Endodermal cell (in vitro differentiated cells): ENCODE measurements at regions not wholly inside any gene's neighbourhood (a gene's known extent, or its start where the extent isn't known, plus 50 kb on each side); places are given as distances from the start of the nearest gene placed in this dataset.

Source experiments
- DNase-seq: peaks from one replicate; pipeline ENCODE4 v3.0.0-alpha.2; 2017
- H3K27ac ChIP-seq: 2 replicates; pipeline ENCODE4 v1.5.1; 2013; ENCODE audit warnings: mild to moderate bottlenecking, low read depth, low read length, moderate library complexity
- H3K27me3 ChIP-seq: 2 replicates; pipeline ENCODE4 v1.6.1; 2013; ENCODE audit warnings: mild to moderate bottlenecking, low read length, moderate library complexity; ENCODE audit not compliant: insufficient read depth, control insufficient read depth, poor library complexity, severe bottlenecking
- H3K36me3 ChIP-seq: 2 replicates; pipeline ENCODE4 v1.7.0; 2013; ENCODE audit warnings: mild to moderate bottlenecking, low read length, moderate library complexity; ENCODE audit not compliant: control insufficient read depth, insufficient read depth
- H3K4me1 ChIP-seq: one replicate; pipeline ENCODE4 v1.7.0; 2013; ENCODE audit warnings: low read length; ENCODE audit not compliant: control insufficient read depth, insufficient read depth
- H3K4me3 ChIP-seq: 2 replicates; pipeline ENCODE4 v1.5.1; 2013; ENCODE audit warnings: mild to moderate bottlenecking, low read length, moderate library complexity
- H3K9ac ChIP-seq: 2 replicates; pipeline ENCODE4 v1.6.1; 2013; ENCODE audit warnings: mild to moderate bottlenecking, low read length, moderate library complexity; ENCODE audit not compliant: poor library complexity, severe bottlenecking; ENCODE audit errors: extremely low read depth
- H3K9me3 ChIP-seq: 2 replicates; pipeline ENCODE4 v1.6.1; 2013; ENCODE audit warnings: mild to moderate bottlenecking, low read length, moderate library complexity; ENCODE audit not compliant: control insufficient read depth
- H3K27ac Mint-ChIP-seq: 2 replicates; pipeline ENCODE4 v1.8.0; 2020; ENCODE audit warnings: mixed read lengths
- H3K27me3 Mint-ChIP-seq: 2 replicates; pipeline ENCODE4 v1.8.0; 2021; ENCODE audit warnings: mild to moderate bottlenecking, mixed read lengths; ENCODE audit not compliant: insufficient read depth
- H3K36me3 Mint-ChIP-seq: 2 replicates; pipeline ENCODE4 v1.8.0; 2020; ENCODE audit warnings: low read depth, mixed read lengths
- H3K4me1 Mint-ChIP-seq: 2 replicates; pipeline ENCODE4 v1.8.0; 2020; ENCODE audit warnings: mixed read lengths
- H3K4me3 Mint-ChIP-seq: 2 replicates; pipeline ENCODE4 v1.8.0; 2020; ENCODE audit warnings: mild to moderate bottlenecking, moderate library complexity, mixed read lengths
- H3K9me3 Mint-ChIP-seq: 2 replicates; pipeline ENCODE4 v1.8.0; 2020; ENCODE audit warnings: mild to moderate bottlenecking, mixed read lengths
- WGBS, 2 experiments: methylation state at CpG; one replicate each; pipeline versions ENCODE4 v1.1.5 to v1.1.7; 2013; ENCODE audit warnings: missing lambda C conversion rate in 2 of 2, mixed read lengths in 1 of 2; ENCODE audit not compliant: insufficient coverage in 1 of 2, insufficient read length in 1 of 2; 5-methylcytosine and 5-hydroxymethylcytosine counted together
- TF ChIP-seq, protein P1 (sequence below): fragments of 200-600 bp; sonication (generic); conservative IDR thresholded peaks from 2 replicates; pipeline ENCODE4 v1.5.0; 2021; ENCODE audit warnings: antibody characterized with exemption, mild to moderate bottlenecking

DNA sequence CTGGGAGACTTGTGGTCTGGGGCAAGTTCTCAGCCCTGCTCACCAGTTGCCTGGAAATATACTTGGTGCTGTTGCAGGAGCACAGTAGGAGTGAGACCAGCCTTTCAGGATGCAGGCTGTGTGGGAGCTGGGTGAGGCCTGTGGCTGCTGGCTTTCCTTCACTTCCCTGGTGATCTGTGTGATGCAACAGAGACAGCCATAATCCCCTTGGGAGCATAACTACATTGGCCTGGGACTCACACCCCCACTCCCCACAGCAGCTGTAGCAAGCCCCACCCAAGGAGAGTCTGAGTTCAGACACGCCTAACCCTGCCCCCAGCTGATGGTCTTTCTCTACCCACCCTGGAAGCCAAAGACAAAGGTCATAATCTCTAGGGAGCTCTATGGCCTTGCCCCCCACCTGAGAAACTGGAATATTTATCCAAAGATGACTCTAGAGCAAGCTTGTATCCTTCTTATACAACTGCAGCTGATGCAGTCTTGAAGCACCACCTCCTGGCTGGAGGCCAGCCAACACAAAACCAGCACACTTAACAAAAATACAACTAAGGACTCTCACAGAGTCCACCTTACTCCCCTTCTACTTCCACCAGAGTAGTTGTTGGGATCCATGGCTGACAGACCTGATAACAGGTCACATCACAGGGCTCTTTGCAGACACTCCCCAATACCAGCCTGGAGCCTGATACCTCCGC lies 190.4 kb upstream of the CPNE8 start:
- H3K4me3 Mint-ChIP-seq = no peak overlapping the region
- no peak for DNase-seq
- no peaks in the 10 kb centered on the region for H3K36me3 Mint-ChIP-seq
- H3K9ac ChIP-seq = no peak overlapping the region
- H3K27ac ChIP-seq = no peak overlapping the region
- H3K27me3 Mint-ChIP-seq = peaks cover 6% of the 10 kb centered on the region
- H3K27me3 ChIP-seq = no peaks in the 10 kb centered on the region
- no peaks in the 10 kb centered on the region for H3K4me1 ChIP-seq
- no peak overlapping the region for H3K4me3 ChIP-seq
- H3K4me1 Mint-ChIP-seq = peaks cover 18% of the 10 kb centered on the region
- H3K9me3 Mint-ChIP-seq = peaks cover 2% of the 10 kb centered on the region
- peaks cover 6% of the 10 kb centered on the region for H3K9me3 ChIP-seq
- TF ChIP-seq, protein P1, sequence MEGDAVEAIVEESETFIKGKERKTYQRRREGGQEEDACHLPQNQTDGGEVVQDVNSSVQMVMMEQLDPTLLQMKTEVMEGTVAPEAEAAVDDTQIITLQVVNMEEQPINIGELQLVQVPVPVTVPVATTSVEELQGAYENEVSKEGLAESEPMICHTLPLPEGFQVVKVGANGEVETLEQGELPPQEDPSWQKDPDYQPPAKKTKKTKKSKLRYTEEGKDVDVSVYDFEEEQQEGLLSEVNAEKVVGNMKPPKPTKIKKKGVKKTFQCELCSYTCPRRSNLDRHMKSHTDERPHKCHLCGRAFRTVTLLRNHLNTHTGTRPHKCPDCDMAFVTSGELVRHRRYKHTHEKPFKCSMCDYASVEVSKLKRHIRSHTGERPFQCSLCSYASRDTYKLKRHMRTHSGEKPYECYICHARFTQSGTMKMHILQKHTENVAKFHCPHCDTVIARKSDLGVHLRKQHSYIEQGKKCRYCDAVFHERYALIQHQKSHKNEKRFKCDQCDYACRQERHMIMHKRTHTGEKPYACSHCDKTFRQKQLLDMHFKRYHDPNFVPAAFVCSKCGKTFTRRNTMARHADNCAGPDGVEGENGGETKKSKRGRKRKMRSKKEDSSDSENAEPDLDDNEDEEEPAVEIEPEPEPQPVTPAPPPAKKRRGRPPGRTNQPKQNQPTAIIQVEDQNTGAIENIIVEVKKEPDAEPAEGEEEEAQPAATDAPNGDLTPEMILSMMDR = peak; percentile 58
- H3K36me3 ChIP-seq = no peaks in the 10 kb centered on the region
- H3K27ac Mint-ChIP-seq = no peak overlapping the region
- 92 to 100% methylated on average over 2 of the region's 2 CpGs for WGBS, 2 experiments

DNA sequence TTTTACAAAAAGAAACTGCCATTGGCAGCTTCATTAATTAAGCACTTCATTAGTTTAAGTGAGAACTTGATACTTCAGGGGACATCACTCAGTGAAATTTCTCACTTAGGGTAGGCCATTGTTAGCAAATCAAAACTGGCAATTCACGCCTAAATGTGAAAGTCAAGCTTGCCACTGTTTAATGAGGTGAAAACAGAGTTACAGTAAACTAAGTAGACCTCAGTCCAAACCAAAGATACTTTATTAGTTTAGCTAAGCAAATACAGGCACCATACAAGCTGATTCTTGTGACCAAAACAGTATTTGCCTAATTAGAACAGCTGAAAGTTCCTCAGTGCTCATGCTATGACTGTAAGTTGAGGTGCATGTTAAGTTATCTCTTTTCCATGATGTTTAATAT lies 176.5 kb upstream of the CPNE8 start:
- no peaks in the 10 kb centered on the region for H3K36me3 ChIP-seq
- Mint-ChIP-seq H3K27me3 (peaks cover 59% of the 10 kb centered on the region), H3K4me1 (peaks cover 4% of the 10 kb centered on the region), H3K27ac (no peak overlapping the region), H3K4me3 (no peak overlapping the region), H3K9me3 (no peaks in the 10 kb centered on the region), H3K36me3 (no peaks in the 10 kb centered on the region)
- no peak overlapping the region for H3K9ac ChIP-seq
- H3K4me1 ChIP-seq = no peaks in the 10 kb centered on the region
- no peak for DNase-seq
- no peaks in the 10 kb centered on the region for H3K9me3 ChIP-seq
- WGBS, 2 experiments = 91% methylated on average over 1 of the region's 1 CpG; no CpG with 5 or more reads in 1 of the 2 experiments
- H3K27ac ChIP-seq = no peak overlapping the region
- H3K27me3 ChIP-seq = no peaks in the 10 kb centered on the region
- TF ChIP-seq, protein P1 = no peak
- no peak overlapping the region for H3K4me3 ChIP-seq

DNA sequence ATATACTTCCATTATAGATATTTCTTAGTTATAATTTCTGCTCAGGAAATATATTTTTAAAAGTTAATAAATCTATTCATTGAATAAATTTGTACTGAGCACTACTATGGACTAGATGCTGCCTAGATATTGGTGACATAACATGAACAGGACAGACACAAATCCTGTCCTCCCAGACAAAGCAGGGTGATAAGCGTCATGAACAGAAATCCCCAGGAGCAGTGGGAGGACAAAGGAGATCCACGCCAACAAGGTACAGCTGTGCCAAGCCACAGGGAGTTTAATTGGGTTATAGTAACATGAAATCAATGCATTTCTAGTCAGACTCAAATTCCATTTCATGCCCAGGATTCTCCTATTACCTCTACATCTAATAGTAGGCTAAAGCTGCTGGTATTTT lies 171.8 kb upstream of the CPNE8 start:
- H3K4me3 Mint-ChIP-seq = no peak overlapping the region
- H3K27me3 ChIP-seq = no peaks in the 10 kb centered on the region
- H3K27ac Mint-ChIP-seq = no peak overlapping the region
- H3K4me3 ChIP-seq = no peak overlapping the region
- H3K9me3 Mint-ChIP-seq = no peaks in the 10 kb centered on the region
- H3K36me3 Mint-ChIP-seq = no peaks in the 10 kb centered on the region
- no peaks in the 10 kb centered on the region for H3K36me3 ChIP-seq
- H3K9me3 ChIP-seq = no peaks in the 10 kb centered on the region
- 93 to 100% methylated on average over 1 to 2 of the region's 2 CpGs for WGBS, 2 experiments
- H3K4me1 Mint-ChIP-seq = peaks cover 6% of the 10 kb centered on the region
- no peak overlapping the region for H3K27ac ChIP-seq
- peaks cover 34% of the 10 kb centered on the region for H3K27me3 Mint-ChIP-seq
- TF ChIP-seq, protein P1 = no peak
- H3K9ac ChIP-seq = no peak overlapping the region
- H3K4me1 ChIP-seq = no peaks in the 10 kb centered on the region
- DNase-seq = no peak
